ENCODE measurements at regions not wholly inside any gene's neighbourhood (a gene's known extent, or its start where the extent isn't known, plus 50 kb on each side); places are given as distances from the start of the nearest gene placed in this dataset.
"Not testable (repeated sequence)": the region's sequence is repeated elsewhere in the genome, so short reads cannot be mapped to it uniquely, and the experiment has no call there.

- not testable (repeated sequence) for TF ChIP-seq EZH2 (IDR thresholded peaks at IDR 0.05; ENCODE audit: low read length, missing control alignments)
- TF ChIP-seq, protein P1, sequence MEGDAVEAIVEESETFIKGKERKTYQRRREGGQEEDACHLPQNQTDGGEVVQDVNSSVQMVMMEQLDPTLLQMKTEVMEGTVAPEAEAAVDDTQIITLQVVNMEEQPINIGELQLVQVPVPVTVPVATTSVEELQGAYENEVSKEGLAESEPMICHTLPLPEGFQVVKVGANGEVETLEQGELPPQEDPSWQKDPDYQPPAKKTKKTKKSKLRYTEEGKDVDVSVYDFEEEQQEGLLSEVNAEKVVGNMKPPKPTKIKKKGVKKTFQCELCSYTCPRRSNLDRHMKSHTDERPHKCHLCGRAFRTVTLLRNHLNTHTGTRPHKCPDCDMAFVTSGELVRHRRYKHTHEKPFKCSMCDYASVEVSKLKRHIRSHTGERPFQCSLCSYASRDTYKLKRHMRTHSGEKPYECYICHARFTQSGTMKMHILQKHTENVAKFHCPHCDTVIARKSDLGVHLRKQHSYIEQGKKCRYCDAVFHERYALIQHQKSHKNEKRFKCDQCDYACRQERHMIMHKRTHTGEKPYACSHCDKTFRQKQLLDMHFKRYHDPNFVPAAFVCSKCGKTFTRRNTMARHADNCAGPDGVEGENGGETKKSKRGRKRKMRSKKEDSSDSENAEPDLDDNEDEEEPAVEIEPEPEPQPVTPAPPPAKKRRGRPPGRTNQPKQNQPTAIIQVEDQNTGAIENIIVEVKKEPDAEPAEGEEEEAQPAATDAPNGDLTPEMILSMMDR (conservative IDR thresholded peaks at IDR 0.05 in 1 of 2, IDR thresholded peaks at IDR 0.05 in 1 of 2; ENCODE audit: low read depth in 1 of 2, low read length in 2 of 2), result not testable (repeated sequence)
These were observed 442.6 kb downstream of the TMEM121 start for GRCh38 chr14:105969026-105969425.
